H1 (cell line): ENCODE measurements at regions not wholly inside any gene's neighbourhood (a gene's known extent, or its start where the extent isn't known, plus 50 kb on each side); places are given as distances from the start of the nearest gene placed in this dataset.

ENCODE experiments used
- CTCF ChIA-PET: fragments of 300-600 bp; sonication (Branson Sonifier 250); formaldehyde crosslinking; loops from one replicate; lab custom pipeline; 2021; ENCODE audit not compliant: partially characterized antibody; lab: Charles Lee
- POLR2A ChIA-PET: fragments of 300-600 bp; sonication (Branson Sonifier 250); formaldehyde crosslinking; loops from one replicate; lab custom pipeline; 2021; ENCODE audit warnings: inconsistent platforms; ENCODE audit not compliant: partially characterized antibody; lab: Charles Lee
- DNase-seq, 2 experiments: peaks; one replicate each; pipeline versions ENCODE4 v3.0.0 to v3.0.0-alpha.2; 2010 to 2022; ENCODE audit warnings: low spot score in 2 of 2, low read depth in 1 of 2, mixed read lengths in 1 of 2
- FAIRE-seq: peaks from 2 replicates; lab custom pipeline; 2011; peaks lifted over from hg19 to GRCh38; lab: Jason Lieb, UNC
- H2AFZ ChIP-seq: 2 replicates; pipeline ENCODE4 v1.8.1; 2012; ENCODE audit warnings: low read length, inconsistent platforms
- H2AK5ac ChIP-seq: 2 replicates; pipeline ENCODE4 v1.6.1; 2013; ENCODE audit warnings: low read depth, low read length
- H2BK120ac ChIP-seq: replicated peaks from 2 replicates; pipeline ENCODE3; 2013; ENCODE audit warnings: low read depth, low read length, inconsistent platforms
- H2BK12ac ChIP-seq: 2 replicates; pipeline ENCODE4 v1.6.1; 2013; ENCODE audit warnings: low read depth, low read length
- H2BK15ac ChIP-seq: 2 replicates; pipeline ENCODE4 v1.6.1; 2013; ENCODE audit warnings: low read length
- H2BK20ac ChIP-seq: 2 replicates; pipeline ENCODE4 v1.6.1; 2013; ENCODE audit warnings: low read length
- H2BK5ac ChIP-seq: 2 replicates; pipeline ENCODE4 v1.6.1; 2013; ENCODE audit warnings: low read depth, low read length
- H3K14ac ChIP-seq: 2 replicates; pipeline ENCODE4 v1.6.1; 2013; ENCODE audit warnings: inconsistent platforms; ENCODE audit not compliant: insufficient read length
- H3K18ac ChIP-seq: 2 replicates; pipeline ENCODE4 v1.6.1; 2013; ENCODE audit warnings: low read length; ENCODE audit errors: extremely low read depth
- H3K23ac ChIP-seq: 2 replicates; pipeline ENCODE4 v1.6.1; 2013; ENCODE audit warnings: inconsistent platforms; ENCODE audit not compliant: insufficient read length
- H3K23me2 ChIP-seq: 2 replicates; pipeline ENCODE4 v1.6.1; 2013; ENCODE audit warnings: low read depth, low read length
- H3K27ac ChIP-seq: 2 replicates; pipeline ENCODE4 v1.6.1; 2011; ENCODE audit warnings: low read depth, low read length, inconsistent platforms
- H3K27me3 ChIP-seq, 4 experiments: replicated peaks in 1 of 4; 1 replicate in 1 of 4; 2 replicates in 3 of 4; pipeline versions ENCODE4 v1.6.1 to v1.8.1; 2011 to 2013; ENCODE audit warnings: low read length in 3 of 4, mild to moderate bottlenecking in 3 of 4, inconsistent platforms in 2 of 4, mixed read lengths in 2 of 4, moderate library complexity in 1 of 4; ENCODE audit not compliant: control insufficient read depth in 3 of 4, insufficient read depth in 3 of 4; ENCODE audit errors: extremely low read depth in 1 of 4
- H3K36me3 ChIP-seq, 4 experiments: 2 replicates each; pipeline versions ENCODE4 v1.6.1 to v1.8.1; 2011 to 2013; ENCODE audit warnings: mild to moderate bottlenecking in 4 of 4, low read length in 3 of 4, moderate library complexity in 2 of 4, control low read depth in 1 of 4, inconsistent platforms in 1 of 4; ENCODE audit not compliant: insufficient read depth in 4 of 4, control insufficient read depth in 2 of 4
- H3K4ac ChIP-seq: replicated peaks from 2 replicates; pipeline ENCODE3; 2013; ENCODE audit warnings: low read length, low read depth, mixed read lengths, inconsistent platforms; ENCODE audit not compliant: insufficient read length
- H3K4me1 ChIP-seq, 4 experiments: replicated peaks in 1 of 4; 1 replicate in 1 of 4; 2 replicates in 3 of 4; pipeline versions ENCODE4 v1.6.1 to v1.8.1; 2011 to 2013; ENCODE audit warnings: low read length in 3 of 4, inconsistent platforms in 2 of 4, mixed read lengths in 1 of 4; ENCODE audit not compliant: insufficient read depth in 4 of 4, control insufficient read depth in 3 of 4
- H3K4me2 ChIP-seq, 2 experiments: 2 replicates each; pipeline versions ENCODE4 v1.6.1 to v1.8.1; 2011 to 2013; ENCODE audit warnings: low read depth in 2 of 2, low read length in 2 of 2, control low read depth in 1 of 2, inconsistent platforms in 1 of 2, mild to moderate bottlenecking in 1 of 2; ENCODE audit not compliant: insufficient read depth in 1 of 2
- H3K4me3 ChIP-seq, 4 experiments: fragments of 200-600, 300-600 bp in 1 of 4; sonication (generic), shearing (Covaris generic), sonication (Bioruptor Twin) in 1 of 4; 2 replicates each; pipeline versions ENCODE4 v1.5.1 to v1.8.1; 2011 to 2016; ENCODE audit warnings: low read length in 4 of 4, low read depth in 3 of 4, control low read depth in 2 of 4, inconsistent platforms in 2 of 4, mild to moderate bottlenecking in 2 of 4, mixed read lengths in 1 of 4, moderate library complexity in 1 of 4; ENCODE audit not compliant: insufficient read depth in 2 of 4; ENCODE audit errors: extremely low read depth in 1 of 4
- H3K56ac ChIP-seq: replicated peaks from 2 replicates; pipeline ENCODE3; 2013; ENCODE audit warnings: low read depth, mild to moderate bottlenecking, mixed read lengths, low read length, inconsistent platforms; ENCODE audit not compliant: insufficient read length
- H3K79me1 ChIP-seq: 2 replicates; pipeline ENCODE4 v1.6.1; 2013; ENCODE audit warnings: low read depth, low read length, control low read depth
- H3K79me2 ChIP-seq, 2 experiments: 2 replicates each; pipeline versions ENCODE4 v1.6.1 to v1.8.1; 2012 to 2013; ENCODE audit warnings: low read length in 2 of 2, mild to moderate bottlenecking in 2 of 2, inconsistent platforms in 1 of 2; ENCODE audit not compliant: insufficient read depth in 2 of 2, control insufficient read depth in 1 of 2
- H3K9ac ChIP-seq, 4 experiments: replicated peaks in 1 of 4; 1 replicate in 1 of 4; 2 replicates in 3 of 4; pipeline versions ENCODE4 v1.6.1 to v1.8.1; 2011 to 2013; ENCODE audit warnings: low read depth in 3 of 4, low read length in 3 of 4, control low read depth in 2 of 4, mild to moderate bottlenecking in 2 of 4, moderate library complexity in 2 of 4, inconsistent platforms in 1 of 4; ENCODE audit errors: extremely low read depth in 1 of 4
- H3K9me3 ChIP-seq, 2 experiments: 2 replicates each; pipeline versions ENCODE4 v1.6.1 to v1.8.1; 2012 to 2013; ENCODE audit warnings: mild to moderate bottlenecking in 2 of 2, moderate library complexity in 2 of 2, control low read depth in 1 of 2, inconsistent platforms in 1 of 2, low read depth in 1 of 2, low read length in 1 of 2, mixed read lengths in 1 of 2; ENCODE audit not compliant: insufficient read depth in 2 of 2
- H4K20me1 ChIP-seq, 2 experiments: replicated peaks in 1 of 2; 2 replicates each; pipeline versions ENCODE3 to v1.8.1; 2011 to 2013; ENCODE audit warnings: inconsistent platforms in 2 of 2, low read length in 2 of 2, mild to moderate bottlenecking in 1 of 2; ENCODE audit not compliant: insufficient read depth in 2 of 2, control insufficient read depth in 1 of 2
- H4K5ac ChIP-seq: 2 replicates; pipeline ENCODE4 v1.6.1; 2013; ENCODE audit warnings: low read length, low read depth, mixed read lengths, inconsistent platforms; ENCODE audit not compliant: insufficient read length
- H4K8ac ChIP-seq: 2 replicates; pipeline ENCODE4 v1.8.0; 2013; ENCODE audit warnings: mild to moderate bottlenecking, moderate library complexity, low read length, inconsistent platforms; ENCODE audit not compliant: insufficient read depth; ENCODE audit errors: extremely low read depth
- H4K91ac ChIP-seq: replicated peaks from 2 replicates; pipeline ENCODE3; 2013; ENCODE audit warnings: low read length, mixed read lengths, inconsistent platforms; ENCODE audit not compliant: insufficient read length
- ASH2L ChIP-seq: fragments of 200-600, 300-600 bp; sonication (generic); IDR thresholded peaks from one replicate; pipeline ENCODE4 v1.7.1; 2017; ENCODE audit warnings: low read length
- HDAC2 ChIP-seq, 2 experiments: fragments of 300-600 bp in 1 of 2; sonication (generic) in 1 of 2; IDR thresholded peaks; 2 replicates each; pipeline ENCODE4 v1.6.1; 2011 to 2012; ENCODE audit warnings: low read depth in 2 of 2, low read length in 2 of 2, mild to moderate bottlenecking in 2 of 2, moderate library complexity in 2 of 2, borderline replicate concordance in 1 of 2, inconsistent platforms in 1 of 2
- HDAC6 ChIP-seq: IDR thresholded peaks from one replicate; pipeline ENCODE4 v1.7.1; 2012; ENCODE audit warnings: low read depth, mild to moderate bottlenecking, inconsistent platforms, low read length, moderate library complexity
- JUND ChIP-seq: IDR thresholded peaks from 2 replicates; pipeline ENCODE4 v1.6.1; 2011; ENCODE audit warnings: mild to moderate bottlenecking, improper control_type of control experiment, low read length
- MAFK ChIP-seq: IDR thresholded peaks from 2 replicates; pipeline ENCODE4 v1.6.1; 2012; ENCODE audit warnings: low read depth, mild to moderate bottlenecking, improper control_type of control experiment, low read length
- SAP30 ChIP-seq: fragments of 300-600 bp; sonication (generic); IDR thresholded peaks from 2 replicates; pipeline ENCODE4 v1.7.1; 2012; ENCODE audit warnings: low read length, moderate library complexity, mild to moderate bottlenecking, inconsistent platforms; ENCODE audit not compliant: insufficient read depth, insufficient replicate concordance
- SP1 ChIP-seq: IDR thresholded peaks from 2 replicates; pipeline ENCODE4 v1.6.1; 2011; ENCODE audit warnings: low read depth, low read length
- SP2 ChIP-seq: IDR thresholded peaks from 2 replicates; pipeline ENCODE4 v1.6.1; 2012; ENCODE audit warnings: mild to moderate bottlenecking, low read length, inconsistent platforms
- ZNF274 ChIP-seq: IDR thresholded peaks from 2 replicates; pipeline ENCODE4 v1.7.0; 2012; ENCODE audit warnings: low read length, borderline replicate concordance; ENCODE audit errors: extremely low read depth

- DNase-seq, result no peak
- Histone ChIP-seq H4K91ac (no peak overlapping the region), H3K4me2 (no peak overlapping the region), H3K4me1 (no peaks in the 10 kb centered on the region; a peak in 1 of 7 replicates), H2AFZ (no peak overlapping the region), H2BK12ac (no peak overlapping the region), H4K20me1 (no peaks in the 10 kb centered on the region), H2BK20ac (no peak overlapping the region), H2BK120ac (no peak overlapping the region), H3K23ac (no peak overlapping the region), H3K79me1 (no peaks in the 10 kb centered on the region), H3K56ac (no peak overlapping the region), H3K79me2 (no peaks in the 10 kb centered on the region), H3K27me3 (peaks cover 0 to 12% (median 6%) of the 10 kb centered on the region in 4 experiments; a peak in 3 of 7 replicates), H3K18ac (no peak overlapping the region), H3K14ac (no peak overlapping the region), H3K27ac (no peak overlapping the region), H3K4me3 (no peak overlapping the region), H3K9ac (no peak overlapping the region), H2BK15ac (no peak overlapping the region), H2BK5ac (no peak overlapping the region), H3K9me3 (no peaks in the 10 kb centered on the region), H4K8ac (no peak overlapping the region), H3K36me3 (no peaks in the 10 kb centered on the region), H4K5ac (no peak overlapping the region), H2AK5ac (no peak overlapping the region), H3K23me2 (no peaks in the 10 kb centered on the region), H3K4ac (no peak overlapping the region)
- FAIRE-seq, result no peak
- POLR2A ChIA-PET, result interaction anchor here (0.7 kb wide), 1 partner anchor 41 kb away, joined by 4 read pairs; no protein-coding TSS in a partner anchor
- CTCF ChIA-PET, result interaction anchor here (0.7 to 1.2 kb wide), 2 partner anchors 15 to 30 kb away, joined by 3 read pairs; no protein-coding TSS in a partner anchor
- TF ChIP-seq SP1, result no peak
- TF ChIP-seq HDAC6, result no peak
- no peak for TF ChIP-seq SAP30
- no peak for TF ChIP-seq SP2
- no peak for TF ChIP-seq ASH2L
- no peak for TF ChIP-seq ZNF274
- TF ChIP-seq JUND, result no peak
- TF ChIP-seq MAFK, result no peak
- no peak for TF ChIP-seq HDAC2 (IDR thresholded peaks at IDR 0.05; ENCODE audit: borderline replicate concordance in 1 of 2, low read depth in 2 of 2, low read length in 2 of 2)
These were observed 352.5 kb downstream of the ADGRL2 start for GRCh38 chr1:82153272-82153629.
